K562 (cell line): ENCODE measurements at regions not wholly inside any gene's neighbourhood (a gene's known extent, or its start where the extent isn't known, plus 50 kb on each side); places are given as distances from the start of the nearest gene placed in this dataset.

ENCODE experiments used
- ATAC-seq: fragments of 200-7000 bp; cut with Tn5 transposase; 3 replicates; pipeline ENCODE4 v1.9.1; 2020; ENCODE audit warnings: moderate library complexity
- BruUV-seq: library from RNA; stranded (reverse); fragments of 400-500 nt; replicated peaks from 2 replicates; lab custom pipeline; 2021; lab: Mats Ljungman, UMichigan
- CTCF ChIA-PET: fragments of 300-600 bp; formaldehyde crosslinking; extraction: SDS; loops from one replicate; lab custom pipeline; 2021; ENCODE audit warnings: low intra/inter-chr PET ratio; lab: Yijun Ruan, JAX
- POLR2A ChIA-PET: fragments of 300-600, 350-650 bp; sonication (Branson Sonifier 250); formaldehyde crosslinking; extraction: SDS; loops from one replicate; lab custom pipeline; 2021; ENCODE audit warnings: antibody characterized with exemption, inconsistent platforms; lab: Yijun Ruan, JAX
- DNase-seq, 4 experiments: peaks; one replicate each; pipeline versions ENCODE4 v3.0.0 to v3.0.0-alpha.2; 2011 to 2018; ENCODE audit warnings: low spot score in 3 of 4, mixed read lengths in 3 of 4; ENCODE audit errors: extremely low read depth in 1 of 4
- FAIRE-seq: peaks from 2 replicates; lab custom pipeline; 2011; peaks lifted over from hg19 to GRCh38; lab: Jason Lieb, UNC
- H2AFZ ChIP-seq: 2 replicates; pipeline ENCODE4 v1.6.0; 2011; ENCODE audit warnings: low read depth, low read length, control low read depth, inconsistent platforms
- H3K27ac ChIP-seq: fragments of 200-600 bp; 3 replicates; pipeline ENCODE4 v1.8.0; 2011; ENCODE audit warnings: low read depth, mild to moderate bottlenecking, control low read depth, inconsistent platforms, low read length, moderate library complexity, mixed read lengths; ENCODE audit errors: extremely low read depth
- H3K27me3 ChIP-seq, 2 experiments: fragments of 300-600 bp in 1 of 2; 2 replicates in 1 of 2; 3 replicates in 1 of 2; pipeline versions ENCODE4 v1.6.0 to v1.8.0; 2011; ENCODE audit warnings: inconsistent platforms in 2 of 2, low read length in 2 of 2, mild to moderate bottlenecking in 1 of 2, mixed read lengths in 1 of 2, moderate library complexity in 1 of 2; ENCODE audit not compliant: control insufficient read depth in 2 of 2, insufficient read depth in 2 of 2
- H3K36me3 ChIP-seq: fragments of 300-600 bp; 3 replicates; pipeline ENCODE4 v1.8.0; 2011; ENCODE audit warnings: mild to moderate bottlenecking, low read length, inconsistent platforms; ENCODE audit not compliant: control insufficient read depth, insufficient read depth
- H3K4me1 ChIP-seq, 2 experiments: fragments of 200-600 bp in 1 of 2; replicated peaks in 1 of 2; 2 replicates in 1 of 2; 3 replicates in 1 of 2; pipeline versions ENCODE4 v1.5.1 to v1.8.0; 2011; ENCODE audit warnings: inconsistent platforms in 2 of 2, low read length in 2 of 2, mild to moderate bottlenecking in 1 of 2, mixed read lengths in 1 of 2, moderate library complexity in 1 of 2; ENCODE audit not compliant: control insufficient read depth in 2 of 2, insufficient read depth in 2 of 2
- H3K4me2 ChIP-seq: 2 replicates; pipeline ENCODE4 v1.6.1; 2011; ENCODE audit warnings: low read length, control low read depth, inconsistent platforms, mixed read lengths; ENCODE audit not compliant: insufficient read depth
- H3K4me3 ChIP-seq: fragments of 200-600 bp; sonication (generic), shearing (Covaris generic); 2 replicates; pipeline ENCODE4 v1.5.1; 2016; ENCODE audit warnings: control low read depth, inconsistent platforms
- H3K79me2 ChIP-seq: fragments of 200-600 bp; 3 replicates; pipeline ENCODE4 v1.8.0; 2011; ENCODE audit warnings: low read length, inconsistent platforms; ENCODE audit not compliant: control insufficient read depth, insufficient read depth
- H3K9ac ChIP-seq, 2 experiments: 2 replicates each; pipeline versions ENCODE4 v1.6.0 to v1.6.1; 2011; ENCODE audit warnings: low read depth in 2 of 2, low read length in 2 of 2, control low read depth in 1 of 2, inconsistent platforms in 1 of 2, mild to moderate bottlenecking in 1 of 2, mixed read lengths in 1 of 2; ENCODE audit not compliant: insufficient read depth in 1 of 2
- H3K9me1 ChIP-seq: one replicate; pipeline ENCODE4 v1.6.0; 2011; ENCODE audit warnings: inconsistent platforms, mild to moderate bottlenecking, low read length, moderate library complexity; ENCODE audit not compliant: control insufficient read depth, insufficient read depth
- H3K9me3 ChIP-seq: replicated peaks from 2 replicates; pipeline ENCODE4 v1.5.1; 2011; ENCODE audit warnings: low read depth, low read length, inconsistent platforms; ENCODE audit not compliant: control insufficient read depth, insufficient read depth
- H4K20me1 ChIP-seq: replicated peaks from 2 replicates; pipeline ENCODE4 v1.6.1; 2011; ENCODE audit warnings: low read length, inconsistent platforms, mixed read lengths; ENCODE audit not compliant: control insufficient read depth, insufficient read depth
- CEBPZ ChIP-seq: fragments of 150-350 bp; IDR thresholded peaks from 2 replicates; pipeline ENCODE4 v1.6.1; 2014; ENCODE audit warnings: low read depth, mild to moderate bottlenecking, low read length, borderline replicate concordance
- CHAMP1 ChIP-seq: fragments of 450-650 bp; IDR thresholded peaks from 2 replicates; pipeline ENCODE4 v1.6.1; 2016; ENCODE audit warnings: mild to moderate bottlenecking
- ELK3 ChIP-seq: fragments of 450-650 bp; formaldehyde crosslinking; IDR thresholded peaks from 2 replicates; pipeline ENCODE4 v1.4.0; 2020; ENCODE audit warnings: mild to moderate bottlenecking
- HDAC2 ChIP-seq: fragments of 450-650 bp; IDR thresholded peaks from 2 replicates; pipeline ENCODE4 v1.6.1; 2016; ENCODE audit warnings: mild to moderate bottlenecking
- NFRKB ChIP-seq: fragments of 450-650 bp; IDR thresholded peaks from 2 replicates; pipeline ENCODE4 v1.6.1; 2016; ENCODE audit warnings: low read depth
- RNF219 ChIP-seq: fragments of 250-450 bp; sonication (Bioruptor Pico); IDR thresholded peaks from 2 replicates; pipeline ENCODE4 v1.5.0; 2022; ENCODE audit warnings: mild to moderate bottlenecking
- THRAP3 ChIP-seq: fragments of 450-650 bp; IDR thresholded peaks from 2 replicates; pipeline ENCODE4 v1.6.1; 2016; ENCODE audit warnings: mild to moderate bottlenecking, inconsistent platforms, borderline replicate concordance
- U2AF1 ChIP-seq: fragments of 200-400 bp; formaldehyde crosslinking; optimal IDR thresholded peaks from 2 replicates; pipeline ENCODE3; 2017; ENCODE audit warnings: mild to moderate bottlenecking, low read depth, low read length, moderate library complexity
- VEZF1 ChIP-seq: fragments of 200-800 bp; sonication (Bioruptor generic); IDR thresholded peaks from 2 replicates; pipeline ENCODE4 v1.6.1; 2017; ENCODE audit warnings: missing genetic modification characterization, missing compliant biosample characterization
- ZKSCAN8 ChIP-seq: fragments of 200-800 bp; sonication (Bioruptor generic); IDR thresholded peaks from 2 replicates; pipeline ENCODE4 v1.6.1; 2016; ENCODE audit warnings: missing genetic modification characterization, missing compliant biosample characterization
- ZNF75A ChIP-seq: fragments of 450-650 bp; formaldehyde crosslinking; IDR thresholded peaks from 2 replicates; pipeline ENCODE4 v1.4.0; 2020; ENCODE audit warnings: mild to moderate bottlenecking
- WGBS: fragments of 100-300 bp; shearing (Covaris generic); methylation state at CpG from one replicate; pipeline ENCODE4 v1.1.6; 2016; ENCODE audit warnings: low coverage, mixed read lengths; ENCODE audit not compliant: insufficient coverage; ENCODE audit errors: missing lambda C conversion rate; 5-methylcytosine and 5-hydroxymethylcytosine counted together
- in situ Hi-C: fragments of 300-500 bp; cut with MboI; formaldehyde crosslinking; loops from 4 replicates; pipeline ENCODE4 v1.15.0; 2018; ENCODE audit warnings: inconsistent platforms, mixed read lengths
- intact Hi-C: fragments of 100-400 bp; cut with micrococcal nuclease; formaldehyde crosslinking; loops from 2 replicates; pipeline ENCODE4 v1.14.2; 2022

- Histone ChIP-seq H3K9me1 (no peaks in the 10 kb centered on the region), H3K9ac (no peak overlapping the region), H2AFZ (no peak overlapping the region), H3K4me3 (no peak overlapping the region), H3K36me3 (no peaks in the 10 kb centered on the region), H3K79me2 (no peaks in the 10 kb centered on the region), H3K4me2 (no peak overlapping the region), H3K9me3 (no peaks in the 10 kb centered on the region), H3K27ac (no peak overlapping the region), H4K20me1 (no peaks in the 10 kb centered on the region), H3K4me1 (no peaks in the 10 kb centered on the region), H3K27me3 (no peaks in the 10 kb centered on the region)
- in situ Hi-C loops, result no loop called here
- no peak for ATAC-seq
- ChIA-PET POLR2A (no interaction called here), CTCF (no interaction called here)
- BruUV-seq, result no TSS peak
- no peak for TF ChIP-seq RNF219 (CRISPR knock-in tag)
- no peak for TF ChIP-seq NFRKB
- TF ChIP-seq VEZF1 (CRISPR knock-in tag), result no peak
- TF ChIP-seq ELK3 (CRISPR knock-in tag), result no peak
- TF ChIP-seq ZKSCAN8 (CRISPR knock-in tag), result no peak
- no peak for TF ChIP-seq U2AF1
- TF ChIP-seq HDAC2, result no peak
- no peak for TF ChIP-seq THRAP3
- TF ChIP-seq ZNF75A (CRISPR knock-in tag), result no peak
- TF ChIP-seq CEBPZ, result no peak
- no peak for TF ChIP-seq CHAMP1
- FAIRE-seq, result no peak
- no peak for DNase-seq
- WGBS, result 0% methylated on average over 3 of the region's 4 CpGs
- intact Hi-C loops, result no loop called here
These were observed 592.9 kb downstream of the FSCB start for GRCh38 chr14:43914041-43914693.
